Thoracic aorta (tissue), 2 donors: ENCODE measurements at regions not wholly inside any gene's neighbourhood (a gene's known extent, or its start where the extent isn't known, plus 50 kb on each side); places are given as distances from the start of the nearest gene placed in this dataset.

Experiments
- ATAC-seq: fragments of 150-250 bp; one replicate; pipeline ENCODE4 v1.8.0; 2017; ENCODE audit warnings: low read depth; ENCODE audit not compliant: insufficient number of reproducible peaks, low FRiP score
- DNase-seq: peaks from one replicate; pipeline ENCODE4 v3.0.0-alpha.2; 2020; ENCODE audit warnings: low spot score
- H3K27ac ChIP-seq, 2 donors: fragments of 200-600 bp; sonication (generic); 1 replicate in 1 of 2; 2 replicates in 1 of 2; pipeline ENCODE4 v1.5.1; 2016; ENCODE audit warnings: mild to moderate bottlenecking in 2 of 2, moderate library complexity in 2 of 2
- H3K27me3 ChIP-seq: fragments of 200-600 bp; sonication (generic); replicated peaks from 2 replicates; pipeline ENCODE4 v1.6.0; 2016; ENCODE audit warnings: mild to moderate bottlenecking; ENCODE audit not compliant: insufficient read depth
- H3K36me3 ChIP-seq: fragments of 200-600 bp; sonication (generic); one replicate; pipeline ENCODE4 v1.5.1; 2016
- H3K4me1 ChIP-seq, 2 donors: fragments of 200-600 bp; sonication (generic); 1 replicate in 1 of 2; 2 replicates in 1 of 2; pipeline versions ENCODE4 v1.5.1 to v1.6.0; 2016; ENCODE audit warnings: low read depth in 2 of 2, mild to moderate bottlenecking in 1 of 2; ENCODE audit not compliant: control insufficient read depth in 1 of 2
- H3K4me3 ChIP-seq: fragments of 200-600 bp; sonication (generic); 2 replicates; pipeline ENCODE4 v1.5.1; 2016; ENCODE audit warnings: mild to moderate bottlenecking
- H3K9me3 ChIP-seq: fragments of 200-600 bp; sonication (generic); 2 replicates; pipeline ENCODE4 v1.5.1; 2016
- TF ChIP-seq, protein P1 (sequence below): fragments of 200-600 bp; sonication (generic); IDR thresholded peaks from one replicate; pipeline ENCODE4 v1.5.1; 2019; ENCODE audit warnings: antibody characterized with exemption

GRCh38 chr2:48148841-48149430, 165.5 kb upstream of the FOXN2 start:
- H3K36me3 ChIP-seq = no peaks in the 10 kb centered on the region
- TF ChIP-seq, protein P1, sequence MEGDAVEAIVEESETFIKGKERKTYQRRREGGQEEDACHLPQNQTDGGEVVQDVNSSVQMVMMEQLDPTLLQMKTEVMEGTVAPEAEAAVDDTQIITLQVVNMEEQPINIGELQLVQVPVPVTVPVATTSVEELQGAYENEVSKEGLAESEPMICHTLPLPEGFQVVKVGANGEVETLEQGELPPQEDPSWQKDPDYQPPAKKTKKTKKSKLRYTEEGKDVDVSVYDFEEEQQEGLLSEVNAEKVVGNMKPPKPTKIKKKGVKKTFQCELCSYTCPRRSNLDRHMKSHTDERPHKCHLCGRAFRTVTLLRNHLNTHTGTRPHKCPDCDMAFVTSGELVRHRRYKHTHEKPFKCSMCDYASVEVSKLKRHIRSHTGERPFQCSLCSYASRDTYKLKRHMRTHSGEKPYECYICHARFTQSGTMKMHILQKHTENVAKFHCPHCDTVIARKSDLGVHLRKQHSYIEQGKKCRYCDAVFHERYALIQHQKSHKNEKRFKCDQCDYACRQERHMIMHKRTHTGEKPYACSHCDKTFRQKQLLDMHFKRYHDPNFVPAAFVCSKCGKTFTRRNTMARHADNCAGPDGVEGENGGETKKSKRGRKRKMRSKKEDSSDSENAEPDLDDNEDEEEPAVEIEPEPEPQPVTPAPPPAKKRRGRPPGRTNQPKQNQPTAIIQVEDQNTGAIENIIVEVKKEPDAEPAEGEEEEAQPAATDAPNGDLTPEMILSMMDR = no peak
- H3K4me1 ChIP-seq = peaks cover 0 to 13% of the 10 kb centered on the region in 2 donors
- no peak for DNase-seq
- no peaks in the 10 kb centered on the region for H3K9me3 ChIP-seq
- no peak for ATAC-seq
- H3K4me3 ChIP-seq = no peak overlapping the region
- no peak overlapping the region for H3K27ac ChIP-seq
- no peaks in the 10 kb centered on the region for H3K27me3 ChIP-seq

DNA sequence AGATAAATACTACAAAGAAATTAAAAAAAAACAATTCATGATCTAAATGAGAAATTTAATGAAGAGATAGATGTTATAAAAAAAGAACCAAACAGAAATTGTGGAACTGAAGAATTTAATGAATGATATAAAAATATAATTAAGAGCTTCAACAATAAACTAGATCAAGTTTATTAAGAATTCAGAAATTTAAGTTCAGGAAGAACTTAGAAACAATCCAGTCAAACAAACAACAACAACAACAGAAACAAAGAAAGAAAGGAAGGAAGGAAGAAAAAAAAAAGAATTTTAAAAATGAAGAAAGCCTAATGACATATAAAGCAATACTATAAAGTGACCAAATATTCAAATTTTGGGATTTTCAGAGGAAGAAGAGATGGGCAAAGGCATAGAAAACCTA, 157.3 kb upstream of the FOXN2 start:
- Histone ChIP-seq H3K4me1 (no peaks in the 10 kb centered on the region), H3K27ac (no peak overlapping the region), H3K4me3 (no peak overlapping the region), H3K27me3 (no peaks in the 10 kb centered on the region), H3K9me3 (peaks cover 16% of the 10 kb centered on the region), H3K36me3 (no peaks in the 10 kb centered on the region)
- no peak for DNase-seq
- TF ChIP-seq, protein P1 = no peak
- no peak for ATAC-seq

- no peak for ATAC-seq
Measured at GRCh38 chr2:48161628-48162027, 152.9 kb upstream of the FOXN2 start.

GRCh38 chr2:48162742-48163141, 151.7 kb upstream of the FOXN2 start:
- ATAC-seq (no peak), DNase-seq (no peak)
- no peak overlapping the region for H3K27ac ChIP-seq
- H3K9me3 ChIP-seq = peaks cover 5% of the 10 kb centered on the region
- no peaks in the 10 kb centered on the region for H3K36me3 ChIP-seq
- H3K4me1 ChIP-seq = no peaks in the 10 kb centered on the region
- H3K27me3 ChIP-seq = no peaks in the 10 kb centered on the region
- H3K4me3 ChIP-seq = no peak overlapping the region
- TF ChIP-seq, protein P1 = no peak

More at GRCh38 chr2:48161628-48162027, 152.9 kb upstream of the FOXN2 start:
- no peaks in the 10 kb centered on the region for H3K27me3 ChIP-seq
- TF ChIP-seq, protein P1 = no peak
- no peak overlapping the region for H3K27ac ChIP-seq
- DNase-seq = no peak
- no peaks in the 10 kb centered on the region for H3K4me1 ChIP-seq
- H3K36me3 ChIP-seq = no peaks in the 10 kb centered on the region
- H3K9me3 ChIP-seq = peaks cover 15% of the 10 kb centered on the region
- no peak overlapping the region for H3K4me3 ChIP-seq

- Histone ChIP-seq H3K27me3 (no peaks in the 10 kb centered on the region), H3K4me1 (no peaks in the 10 kb centered on the region), H3K36me3 (no peaks in the 10 kb centered on the region), H3K4me3 (no peak overlapping the region), H3K9me3 (no peaks in the 10 kb centered on the region), H3K27ac (no peak overlapping the region)
- no peak for DNase-seq
- TF ChIP-seq, protein P1 = no peak
- ATAC-seq = no peak
Measured at GRCh38 chr2:48165070-48165753, 149.3 kb upstream of the FOXN2 start.
